WTC11 (cell line): ENCODE measurements at regions not wholly inside any gene's neighbourhood (a gene's known extent, or its start where the extent isn't known, plus 50 kb on each side); places are given as distances from the start of the nearest gene placed in this dataset.

Experiments used
- ATAC-seq: fragments of 200-7000 bp; cut with Tn5 transposase; 2 replicates; pipeline ENCODE4 v1.10.0; 2021; ENCODE audit warnings: mild to moderate bottlenecking, moderate library complexity
- CTCF ChIA-PET: fragments of 300-600 bp; sonication (Branson Sonifier 250); formaldehyde crosslinking; loops from one replicate; lab custom pipeline; 2021; ENCODE audit warnings: antibody characterized with exemption; lab: Charles Lee
- POLR2A ChIA-PET: fragments of 350-600 bp; sonication (Branson Sonifier 250); formaldehyde crosslinking; loops from one replicate; lab custom pipeline; 2021; ENCODE audit warnings: antibody characterized with exemption; lab: Charles Lee
- DNase-seq: peaks from one replicate; pipeline ENCODE4 v3.0.0; 2021; ENCODE audit warnings: low spot score
- H3K27ac Mint-ChIP-seq: 2 replicates; pipeline ENCODE4 v1.8.0; 2021; ENCODE audit warnings: mixed read lengths
- H3K27me3 Mint-ChIP-seq: 2 replicates; pipeline ENCODE4 v1.8.0; 2021; ENCODE audit warnings: low read depth, mild to moderate bottlenecking, moderate library complexity, mixed read lengths
- H3K36me3 Mint-ChIP-seq: 2 replicates; pipeline ENCODE4 v1.8.0; 2021; ENCODE audit warnings: mixed read lengths
- H3K4me1 Mint-ChIP-seq: 2 replicates; pipeline ENCODE4 v1.8.0; 2022; ENCODE audit warnings: mixed read lengths
- H3K4me3 Mint-ChIP-seq: 2 replicates; pipeline ENCODE4 v1.8.0; 2021; ENCODE audit warnings: mild to moderate bottlenecking, moderate library complexity, mixed read lengths
- H3K9me3 Mint-ChIP-seq: 2 replicates; pipeline ENCODE4 v1.8.0; 2021; ENCODE audit warnings: mixed read lengths
- AFF4 ChIP-seq: sonication (generic); formaldehyde crosslinking; IDR thresholded peaks from 2 replicates; pipeline ENCODE4 v1.8.1; 2023; ENCODE audit warnings: mild to moderate bottlenecking, missing genetic modification reagents, borderline replicate concordance
- AR ChIP-seq: fragments of 250-450 bp; sonication (Bioruptor Pico); IDR thresholded peaks from 2 replicates; pipeline ENCODE4 v1.9.0; 2021; ENCODE audit warnings: mild to moderate bottlenecking
- ATF6 ChIP-seq: sonication (generic); formaldehyde crosslinking; IDR thresholded peaks from 2 replicates; pipeline ENCODE4 v1.8.1; 2023; ENCODE audit warnings: mild to moderate bottlenecking, missing genetic modification reagents
- FOXP1 ChIP-seq: sonication (generic); formaldehyde crosslinking; IDR thresholded peaks from 2 replicates; pipeline ENCODE4 v1.8.0; 2022; ENCODE audit warnings: missing genetic modification reagents, mild to moderate bottlenecking, moderate library complexity, borderline replicate concordance
- FOXP4 ChIP-seq: sonication (generic); formaldehyde crosslinking; IDR thresholded peaks from 2 replicates; pipeline ENCODE4 v1.8.0; 2022; ENCODE audit warnings: mild to moderate bottlenecking, missing genetic modification reagents
- IRF1 ChIP-seq: sonication (generic); formaldehyde crosslinking; IDR thresholded peaks from 2 replicates; pipeline ENCODE4 v1.8.0; 2023; ENCODE audit warnings: missing genetic modification reagents
- MAX ChIP-seq: sonication (generic); formaldehyde crosslinking; IDR thresholded peaks from 2 replicates; pipeline ENCODE4 v1.8.0; 2022; ENCODE audit warnings: mild to moderate bottlenecking, missing genetic modification reagents
- NFE2L1 ChIP-seq: sonication (generic); formaldehyde crosslinking; IDR thresholded peaks from 2 replicates; pipeline ENCODE4 v1.8.1; 2023; ENCODE audit warnings: missing genetic modification reagents
- PREB ChIP-seq: sonication (generic); formaldehyde crosslinking; IDR thresholded peaks from 2 replicates; pipeline ENCODE4 v1.8.1; 2022; ENCODE audit warnings: mild to moderate bottlenecking, missing genetic modification reagents, moderate library complexity, borderline replicate concordance
- SP1 ChIP-seq: sonication (generic); formaldehyde crosslinking; conservative IDR thresholded peaks from 2 replicates; pipeline ENCODE4 v1.8.1; 2022; ENCODE audit warnings: missing genetic modification reagents
- ZBTB43 ChIP-seq: sonication (generic); formaldehyde crosslinking; IDR thresholded peaks from 2 replicates; pipeline ENCODE4 v1.8.1; 2023; ENCODE audit warnings: mild to moderate bottlenecking, missing genetic modification reagents
- ZNF232 ChIP-seq: sonication (generic); formaldehyde crosslinking; IDR thresholded peaks from 2 replicates; pipeline ENCODE4 v1.8.0; 2022; ENCODE audit warnings: mild to moderate bottlenecking, missing genetic modification reagents
- ZNF281 ChIP-seq: sonication (generic); formaldehyde crosslinking; IDR thresholded peaks from 2 replicates; pipeline ENCODE4 v1.8.0; 2023; ENCODE audit warnings: mild to moderate bottlenecking, missing genetic modification reagents
- ZNF512 ChIP-seq: sonication (generic); formaldehyde crosslinking; IDR thresholded peaks from 2 replicates; pipeline ENCODE4 v1.8.1; 2022; ENCODE audit warnings: missing genetic modification reagents, borderline replicate concordance

- Mint-ChIP-seq H3K4me3 (no peak overlapping the region), H3K9me3 (peaks cover 22% of the 10 kb centered on the region), H3K27ac (no peak overlapping the region), H3K36me3 (peaks cover 14% of the 10 kb centered on the region), H3K4me1 (peaks cover 5% of the 10 kb centered on the region; the same call in 1 of the 2 replicates)
- ChIA-PET CTCF (no interaction called here), POLR2A (no interaction called here)
- DNase-seq: no peak
- ATAC-seq: no peak
- no peak for TF ChIP-seq IRF1
- no peak for TF ChIP-seq ZNF281 (CRISPR knock-in tag)
- TF ChIP-seq FOXP1 (CRISPR knock-in tag): no peak
- TF ChIP-seq PREB (CRISPR knock-in tag): no peak
- TF ChIP-seq ZBTB43 (CRISPR knock-in tag): no peak
- no peak for TF ChIP-seq ZNF512
- no peak for TF ChIP-seq NFE2L1 (CRISPR knock-in tag)
- no peak for TF ChIP-seq FOXP4
- no peak for TF ChIP-seq ZNF232 (CRISPR knock-in tag)
- TF ChIP-seq ATF6 (CRISPR knock-in tag): no peak
- no peak for TF ChIP-seq SP1
- TF ChIP-seq, all 79 proteins: peak for 0
- peaks cover 1% of the 10 kb centered on the region; the same call in 1 of the 2 replicates for H3K27me3 Mint-ChIP-seq
Measured at GRCh38 chr3:102034639-102035451, 185.5 kb downstream of the NFKBIZ start.

GRCh38 chr3:102036017-102036416, 186.7 kb downstream of the NFKBIZ start:
- no peak overlapping the region for H3K4me3 Mint-ChIP-seq
- CTCF ChIA-PET: no interaction called here
- DNase-seq (no peak), ATAC-seq (no peak)
- H3K9me3 Mint-ChIP-seq: peaks cover 33% of the 10 kb centered on the region
- H3K27ac Mint-ChIP-seq: no peak overlapping the region
- POLR2A ChIA-PET: no interaction called here
- peaks cover 24% of the 10 kb centered on the region for H3K36me3 Mint-ChIP-seq
- H3K27me3 Mint-ChIP-seq: peaks cover 5% of the 10 kb centered on the region; the same call in 1 of the 2 replicates
- peaks cover 5% of the 10 kb centered on the region; the same call in 1 of the 2 replicates for H3K4me1 Mint-ChIP-seq
- TF ChIP-seq AR (CRISPR knock-in tag): no peak
- no peak for TF ChIP-seq MAX (CRISPR knock-in tag)
- TF ChIP-seq AFF4 (CRISPR knock-in tag): no peak
